Kidney epithelial cell (primary cell): ENCODE measurements at regions not wholly inside any gene's neighbourhood (a gene's known extent, or its start where the extent isn't known, plus 50 kb on each side); places are given as distances from the start of the nearest gene placed in this dataset.

Experiments used
- DNase-seq: peaks from one replicate; pipeline ENCODE4 v3.0.0-alpha.2; 2010; ENCODE audit warnings: low read depth
- H3K27me3 ChIP-seq: 2 replicates; pipeline ENCODE4 v1.6.0; 2011; ENCODE audit warnings: low read length; ENCODE audit not compliant: control insufficient read depth, insufficient read depth
- H3K36me3 ChIP-seq: 2 replicates; pipeline ENCODE4 v1.5.1; 2011; ENCODE audit warnings: low read length; ENCODE audit not compliant: control insufficient read depth, insufficient read depth
- H3K4me3 ChIP-seq: 2 replicates; pipeline ENCODE4 v1.5.1; 2011; ENCODE audit warnings: low read depth, mild to moderate bottlenecking, control low read depth, low read length
- CTCF ChIP-seq: IDR thresholded peaks from 2 replicates; pipeline ENCODE4 v1.5.1; 2011; ENCODE audit warnings: mild to moderate bottlenecking, moderate library complexity, low read length, control low read depth, inconsistent platforms; ENCODE audit not compliant: insufficient read depth, poor library complexity, severe bottlenecking

- Histone ChIP-seq H3K36me3 (no peaks in the 10 kb centered on the region), H3K4me3 (no peak overlapping the region), H3K27me3 (no peaks in the 10 kb centered on the region)
- no peak for TF ChIP-seq CTCF
- no peak for DNase-seq
These were observed 220.0 kb upstream of the UBE2E2 start for GRCh38 chr3:22982981-22983587.

GRCh38 chr3:22986958-22987357 is 216.2 kb upstream of the UBE2E2 start:
- no peak overlapping the region for H3K4me3 ChIP-seq
- H3K27me3 ChIP-seq = no peaks in the 10 kb centered on the region
- no peak for DNase-seq
- TF ChIP-seq CTCF = no peak
- no peaks in the 10 kb centered on the region for H3K36me3 ChIP-seq

GRCh38 chr3:22988566-22988965 is 214.6 kb upstream of the UBE2E2 start:
- DNase-seq = peak; percentile 47
- no peak for TF ChIP-seq CTCF
- Histone ChIP-seq H3K27me3 (no peaks in the 10 kb centered on the region), H3K4me3 (no peak overlapping the region), H3K36me3 (no peaks in the 10 kb centered on the region)

GRCh38 chr3:22989716-22990115 is 213.4 kb upstream of the UBE2E2 start:
- H3K27me3 ChIP-seq = no peaks in the 10 kb centered on the region

GRCh38 chr3:22990291-22991200 is 212.6 kb upstream of the UBE2E2 start:
- no peak for DNase-seq
- Histone ChIP-seq H3K36me3 (no peaks in the 10 kb centered on the region), H3K4me3 (no peak overlapping the region), H3K27me3 (no peaks in the 10 kb centered on the region)
- TF ChIP-seq CTCF = no peak

More at GRCh38 chr3:22989716-22990115, 213.4 kb upstream of the UBE2E2 start:
- H3K4me3 ChIP-seq = no peak overlapping the region
- no peak for DNase-seq
- H3K36me3 ChIP-seq = no peaks in the 10 kb centered on the region
- no peak for TF ChIP-seq CTCF
